GM23338 (cell line): ENCODE measurements at regions not wholly inside any gene's neighbourhood (a gene's known extent, or its start where the extent isn't known, plus 50 kb on each side); places are given as distances from the start of the nearest gene placed in this dataset.

Source experiments
- CREB1 ChIP-seq: fragments of 250-450 bp; sonication (Bioruptor Pico); IDR thresholded peaks from 2 replicates; pipeline ENCODE4 v1.5.0; 2020; ENCODE audit warnings: low read depth, mild to moderate bottlenecking, moderate library complexity
- TF ChIP-seq, protein P1 (sequence below): IDR thresholded peaks from one replicate; pipeline ENCODE4 v1.6.1; 2018; ENCODE audit warnings: antibody characterized with exemption; ENCODE audit not compliant: unreplicated experiment
- TF ChIP-seq, protein P2 (sequence below), 2 experiments: fragments of 200-600 bp in 1 of 2; sonication (generic) in 1 of 2; conservative IDR thresholded peaks; 2 replicates each; pipeline versions ENCODE4 v1.5.1 to v1.6.1; 2016 to 2017; ENCODE audit warnings: antibody characterized with exemption in 2 of 2, low read depth in 2 of 2, mild to moderate bottlenecking in 2 of 2, moderate library complexity in 1 of 2

DNA sequence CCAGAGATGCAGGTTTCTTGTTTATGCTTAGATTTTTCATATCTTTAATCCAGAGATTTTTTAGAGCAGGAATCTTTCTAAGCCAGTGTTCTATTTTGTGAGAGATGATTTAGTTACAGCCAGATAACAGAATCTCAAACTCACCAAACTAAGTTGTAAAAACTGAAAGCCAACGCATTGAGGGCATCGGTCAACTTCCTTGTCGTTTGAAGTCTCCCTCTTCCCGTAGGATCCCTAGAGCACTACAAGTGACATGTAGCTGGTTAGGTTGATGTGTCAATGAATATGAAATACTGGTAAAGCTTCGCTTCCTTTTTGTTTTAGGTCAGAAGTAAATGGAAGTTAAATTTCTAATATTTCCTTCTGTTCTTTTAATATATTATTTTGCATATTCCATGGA, 139.6 kb downstream of the YIPF5 start:
- TF ChIP-seq, protein P1, sequence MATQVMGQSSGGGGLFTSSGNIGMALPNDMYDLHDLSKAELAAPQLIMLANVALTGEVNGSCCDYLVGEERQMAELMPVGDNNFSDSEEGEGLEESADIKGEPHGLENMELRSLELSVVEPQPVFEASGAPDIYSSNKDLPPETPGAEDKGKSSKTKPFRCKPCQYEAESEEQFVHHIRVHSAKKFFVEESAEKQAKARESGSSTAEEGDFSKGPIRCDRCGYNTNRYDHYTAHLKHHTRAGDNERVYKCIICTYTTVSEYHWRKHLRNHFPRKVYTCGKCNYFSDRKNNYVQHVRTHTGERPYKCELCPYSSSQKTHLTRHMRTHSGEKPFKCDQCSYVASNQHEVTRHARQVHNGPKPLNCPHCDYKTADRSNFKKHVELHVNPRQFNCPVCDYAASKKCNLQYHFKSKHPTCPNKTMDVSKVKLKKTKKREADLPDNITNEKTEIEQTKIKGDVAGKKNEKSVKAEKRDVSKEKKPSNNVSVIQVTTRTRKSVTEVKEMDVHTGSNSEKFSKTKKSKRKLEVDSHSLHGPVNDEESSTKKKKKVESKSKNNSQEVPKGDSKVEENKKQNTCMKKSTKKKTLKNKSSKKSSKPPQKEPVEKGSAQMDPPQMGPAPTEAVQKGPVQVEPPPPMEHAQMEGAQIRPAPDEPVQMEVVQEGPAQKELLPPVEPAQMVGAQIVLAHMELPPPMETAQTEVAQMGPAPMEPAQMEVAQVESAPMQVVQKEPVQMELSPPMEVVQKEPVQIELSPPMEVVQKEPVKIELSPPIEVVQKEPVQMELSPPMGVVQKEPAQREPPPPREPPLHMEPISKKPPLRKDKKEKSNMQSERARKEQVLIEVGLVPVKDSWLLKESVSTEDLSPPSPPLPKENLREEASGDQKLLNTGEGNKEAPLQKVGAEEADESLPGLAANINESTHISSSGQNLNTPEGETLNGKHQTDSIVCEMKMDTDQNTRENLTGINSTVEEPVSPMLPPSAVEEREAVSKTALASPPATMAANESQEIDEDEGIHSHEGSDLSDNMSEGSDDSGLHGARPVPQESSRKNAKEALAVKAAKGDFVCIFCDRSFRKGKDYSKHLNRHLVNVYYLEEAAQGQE: no peak
- TF ChIP-seq, protein P2, sequence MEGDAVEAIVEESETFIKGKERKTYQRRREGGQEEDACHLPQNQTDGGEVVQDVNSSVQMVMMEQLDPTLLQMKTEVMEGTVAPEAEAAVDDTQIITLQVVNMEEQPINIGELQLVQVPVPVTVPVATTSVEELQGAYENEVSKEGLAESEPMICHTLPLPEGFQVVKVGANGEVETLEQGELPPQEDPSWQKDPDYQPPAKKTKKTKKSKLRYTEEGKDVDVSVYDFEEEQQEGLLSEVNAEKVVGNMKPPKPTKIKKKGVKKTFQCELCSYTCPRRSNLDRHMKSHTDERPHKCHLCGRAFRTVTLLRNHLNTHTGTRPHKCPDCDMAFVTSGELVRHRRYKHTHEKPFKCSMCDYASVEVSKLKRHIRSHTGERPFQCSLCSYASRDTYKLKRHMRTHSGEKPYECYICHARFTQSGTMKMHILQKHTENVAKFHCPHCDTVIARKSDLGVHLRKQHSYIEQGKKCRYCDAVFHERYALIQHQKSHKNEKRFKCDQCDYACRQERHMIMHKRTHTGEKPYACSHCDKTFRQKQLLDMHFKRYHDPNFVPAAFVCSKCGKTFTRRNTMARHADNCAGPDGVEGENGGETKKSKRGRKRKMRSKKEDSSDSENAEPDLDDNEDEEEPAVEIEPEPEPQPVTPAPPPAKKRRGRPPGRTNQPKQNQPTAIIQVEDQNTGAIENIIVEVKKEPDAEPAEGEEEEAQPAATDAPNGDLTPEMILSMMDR (conservative IDR thresholded peaks at IDR 0.05; ENCODE audit: low read depth in 2 of 2): no peak
- no peak for TF ChIP-seq CREB1
